ENCODE measurements at regions not wholly inside any gene's neighbourhood (a gene's known extent, or its start where the extent isn't known, plus 50 kb on each side); places are given as distances from the start of the nearest gene placed in this dataset.

GRCh38 chr6:14690120-14691056 is 555.5 kb upstream of the JARID2 start:
- no peak overlapping the region for H3K4me3 ChIP-seq (ENCODE audit: low read depth, low read length)
- TF ChIP-seq CTCF (conservative IDR thresholded peaks at IDR 0.05; ENCODE audit: low read depth, low read length): no peak
- no peak for DNase-seq (ENCODE audit: low read depth)

- no peak for TF ChIP-seq CTCF (conservative IDR thresholded peaks at IDR 0.05; ENCODE audit: low read depth, low read length)
- DNase-seq (ENCODE audit: low read depth): no peak
- no peak overlapping the region for H3K4me3 ChIP-seq (ENCODE audit: low read depth, low read length)
These were observed 553.7 kb upstream of the JARID2 start for GRCh38 chr6:14692208-14692607.

DNA sequence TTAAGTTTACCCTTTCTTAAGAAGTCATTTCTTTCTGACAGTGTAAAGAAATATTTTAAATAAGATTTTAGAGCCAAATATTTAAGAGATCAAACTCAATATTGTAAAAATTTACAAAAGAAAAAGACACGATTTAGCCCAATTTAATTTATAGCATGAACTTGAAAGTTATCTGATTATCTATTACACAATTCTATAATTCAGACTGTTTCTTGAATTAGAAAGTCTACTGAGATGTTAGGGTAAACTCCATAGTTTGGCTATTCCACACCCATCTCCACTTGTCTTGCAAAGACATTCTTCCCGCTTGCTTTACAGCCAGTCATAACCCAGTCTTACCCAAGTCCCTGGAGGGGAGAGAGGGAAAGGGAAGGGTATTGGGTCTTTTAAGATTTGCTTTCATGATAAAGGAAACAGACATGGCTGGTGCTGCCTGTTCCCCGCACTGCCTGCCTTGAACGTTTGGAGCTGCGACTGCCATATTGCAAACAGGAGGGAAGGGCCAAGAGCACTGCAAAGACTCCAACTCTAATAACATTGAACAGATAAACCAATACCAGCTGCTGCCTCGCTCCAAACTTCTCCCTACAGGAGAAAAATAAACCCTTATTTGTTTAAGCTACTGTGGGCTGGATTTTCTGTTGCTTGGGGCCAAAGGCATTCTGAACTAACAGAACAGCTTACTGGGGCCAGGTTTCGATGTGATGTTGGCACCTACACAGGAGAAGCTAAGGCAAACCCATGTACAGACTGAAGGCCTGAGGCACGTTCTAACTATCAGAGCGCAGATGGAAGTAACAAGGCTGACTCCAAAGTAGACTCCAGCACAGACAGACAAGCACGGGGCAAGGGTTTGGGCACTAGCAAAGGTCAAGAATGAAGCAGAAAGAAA is 552.3 kb upstream of the JARID2 start:
- H3K4me3 ChIP-seq (ENCODE audit: low read depth, low read length): no peak overlapping the region
- no peak for TF ChIP-seq CTCF (conservative IDR thresholded peaks at IDR 0.05; ENCODE audit: low read depth, low read length)

GRCh38 chr6:14694308-14694707 is 551.6 kb upstream of the JARID2 start:
- DNase-seq (ENCODE audit: low read depth): no peak
- TF ChIP-seq CTCF (conservative IDR thresholded peaks at IDR 0.05; ENCODE audit: low read depth, low read length): no peak
- H3K4me3 ChIP-seq (ENCODE audit: low read depth, low read length): no peak overlapping the region

More for the DNA sequence above, 552.3 kb upstream of the JARID2 start:
- no peak for DNase-seq (ENCODE audit: low read depth)

GRCh38 chr6:14695579-14695978 is 550.3 kb upstream of the JARID2 start:
- TF ChIP-seq CTCF (conservative IDR thresholded peaks at IDR 0.05; ENCODE audit: low read depth, low read length): no peak
- no peak overlapping the region for H3K4me3 ChIP-seq (ENCODE audit: low read depth, low read length)
- no peak for DNase-seq (ENCODE audit: low read depth)

DNA sequence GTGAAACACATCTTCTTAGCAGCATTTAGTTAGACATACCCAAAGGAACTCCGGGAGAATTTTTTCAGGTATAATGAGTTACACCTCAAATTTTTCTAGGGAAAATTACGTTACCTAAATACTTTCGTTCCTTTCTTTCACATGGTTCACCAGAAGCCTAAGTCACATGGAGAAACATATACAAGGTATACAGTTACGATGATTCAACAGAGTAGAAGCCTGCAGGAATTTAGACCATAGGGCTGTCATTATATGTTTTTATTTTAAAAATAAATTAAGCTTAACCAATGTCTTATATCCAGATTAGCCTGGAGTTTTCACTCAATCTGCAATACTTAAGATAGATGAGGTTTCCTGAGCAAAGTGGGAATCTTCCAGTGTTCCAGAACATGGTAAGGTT is 549.5 kb upstream of the JARID2 start:
- no peak for DNase-seq (ENCODE audit: low read depth)
- no peak for TF ChIP-seq CTCF (conservative IDR thresholded peaks at IDR 0.05; ENCODE audit: low read depth, low read length)
- H3K4me3 ChIP-seq (ENCODE audit: low read depth, low read length): no peak overlapping the region

Measured in epithelial cell of proximal tubule (primary cell).